ENCODE measurements at regions not wholly inside any gene's neighbourhood (a gene's known extent, or its start where the extent isn't known, plus 50 kb on each side); places are given as distances from the start of the nearest gene placed in this dataset.

DNA sequence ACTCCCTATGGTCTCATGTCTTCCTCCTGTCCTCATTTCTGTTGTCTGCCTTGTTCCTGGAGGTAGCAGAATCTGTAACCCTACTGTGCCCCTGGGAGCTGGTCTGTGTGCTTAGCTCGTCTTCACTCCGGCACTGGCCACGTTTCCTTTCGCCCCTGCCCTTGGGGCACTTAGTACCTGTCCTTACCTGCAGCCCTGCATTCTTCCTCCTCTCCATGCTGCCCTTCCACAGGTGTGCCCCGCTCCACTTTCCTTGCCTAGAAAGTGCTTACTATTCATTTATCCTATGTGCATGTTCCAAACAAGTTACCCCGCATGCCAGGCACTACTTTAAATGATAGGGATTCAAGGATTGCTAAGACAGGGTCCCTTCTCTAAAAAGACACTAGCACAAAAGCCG is 199.9 kb upstream of the ZMIZ1 start:
- DNase-seq (ENCODE audit: low read depth, low spot score): no peak
- H3K27ac ChIP-seq: no peak overlapping the region

DNA sequence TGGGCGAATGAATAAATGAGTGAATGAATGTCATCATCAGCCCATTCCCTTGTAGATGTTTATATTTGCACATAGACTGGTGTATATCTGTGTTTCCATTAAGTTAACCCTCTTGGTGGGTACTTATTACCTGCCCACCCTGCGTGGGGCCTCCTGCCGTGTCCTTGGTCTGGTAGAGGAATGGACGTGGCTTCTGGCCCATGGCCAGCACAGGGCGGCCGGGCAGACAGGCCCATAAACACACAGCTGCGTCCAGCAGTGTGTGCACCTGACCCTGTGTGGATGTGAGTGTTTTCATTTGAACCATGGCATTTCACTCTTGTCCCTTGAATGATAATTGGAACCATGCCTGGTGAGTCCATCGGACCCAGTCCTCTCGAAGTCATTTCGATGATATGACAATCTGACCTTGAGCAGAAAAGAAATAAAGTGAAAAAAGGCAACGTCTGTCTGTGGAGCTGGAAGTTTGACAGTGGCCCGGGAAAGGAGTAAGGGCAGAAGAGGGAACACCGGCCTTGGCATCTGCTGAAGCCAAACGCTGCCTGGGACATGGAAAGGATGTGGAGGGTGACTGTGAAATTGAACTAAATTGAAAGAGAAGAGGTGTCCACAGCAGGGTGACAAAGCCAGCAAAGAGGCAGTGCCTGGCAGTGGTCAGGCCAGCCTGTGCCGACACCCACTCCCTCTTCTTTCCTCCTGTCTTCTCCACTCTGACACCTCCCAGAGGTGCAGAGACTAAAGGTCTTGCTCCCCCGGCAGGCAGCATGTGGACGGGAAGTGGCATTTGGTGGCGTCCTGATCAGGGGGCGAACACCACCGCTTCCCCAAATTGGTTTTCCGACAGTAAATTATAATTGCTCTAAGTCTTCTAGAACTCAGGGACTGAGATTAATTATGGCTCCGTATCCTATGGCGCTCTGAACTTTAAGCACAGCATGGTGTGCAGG is 199.0 kb upstream of the ZMIZ1 start:
- DNase-seq (ENCODE audit: low read depth, low spot score): no peak
- no peak overlapping the region for H3K27ac ChIP-seq

DNA sequence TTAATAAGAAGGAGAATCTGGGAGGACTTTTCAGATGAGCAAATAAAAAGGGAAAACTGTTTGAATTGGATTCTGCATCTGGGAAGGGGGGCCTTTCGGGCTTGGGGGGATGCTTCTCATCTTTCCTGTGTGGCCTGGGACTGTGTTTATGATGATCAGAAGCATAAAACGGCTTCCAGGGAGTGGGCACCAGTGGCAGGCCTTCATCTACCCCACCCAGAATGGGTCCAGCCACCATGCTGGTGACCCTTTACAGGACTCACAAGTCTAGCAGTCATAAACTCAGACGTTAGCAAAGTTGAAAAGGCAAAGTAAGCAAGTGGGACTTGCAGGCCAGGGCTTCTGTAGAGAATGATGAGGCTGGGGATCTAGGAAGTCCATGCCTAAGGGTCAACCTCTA is 198.3 kb upstream of the ZMIZ1 start:
- DNase-seq (ENCODE audit: low read depth, low spot score): no peak
- no peak overlapping the region for H3K27ac ChIP-seq

DNA sequence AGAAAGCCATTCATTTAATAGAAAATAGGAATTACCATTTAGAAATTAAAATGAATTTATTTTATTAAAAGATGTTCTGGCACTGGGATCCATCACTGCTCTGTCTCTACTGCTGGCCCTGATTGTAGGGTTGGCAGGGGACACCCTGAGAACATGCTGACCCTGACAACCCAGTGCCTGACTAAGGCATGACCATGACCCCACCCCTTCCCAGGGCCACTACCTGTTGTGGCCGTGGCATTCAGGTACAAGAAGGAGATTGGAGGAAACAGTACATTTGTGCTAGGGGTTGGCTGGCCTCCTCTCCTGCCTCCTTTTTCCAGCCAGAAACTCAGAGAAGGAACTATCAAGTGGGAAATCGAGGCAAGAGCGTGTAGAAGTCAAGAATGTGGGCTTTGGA is 197.0 kb upstream of the ZMIZ1 start:
- no peak overlapping the region for H3K27ac ChIP-seq
- DNase-seq (ENCODE audit: low read depth, low spot score): no peak

DNA sequence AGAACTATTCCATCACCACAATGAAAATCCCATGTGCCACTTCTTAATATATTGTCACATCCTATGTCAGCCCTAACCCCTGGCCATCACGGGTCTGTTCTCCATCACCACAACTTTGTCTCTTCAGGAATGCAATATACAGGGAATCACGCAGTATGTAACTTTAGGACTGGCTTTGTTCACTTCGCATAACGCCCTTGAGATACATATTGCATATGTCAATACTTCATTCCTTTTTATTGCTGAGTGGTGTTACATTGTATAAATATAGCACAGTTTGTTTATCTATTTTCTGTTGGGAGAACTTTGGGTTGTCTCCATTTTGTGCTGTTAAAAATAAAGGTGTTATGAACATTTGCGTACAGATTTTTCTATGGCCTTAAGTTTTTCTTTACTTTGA is 195.4 kb upstream of the ZMIZ1 start:
- H3K27ac ChIP-seq: no peak overlapping the region
- no peak for DNase-seq (ENCODE audit: low read depth, low spot score)

DNA sequence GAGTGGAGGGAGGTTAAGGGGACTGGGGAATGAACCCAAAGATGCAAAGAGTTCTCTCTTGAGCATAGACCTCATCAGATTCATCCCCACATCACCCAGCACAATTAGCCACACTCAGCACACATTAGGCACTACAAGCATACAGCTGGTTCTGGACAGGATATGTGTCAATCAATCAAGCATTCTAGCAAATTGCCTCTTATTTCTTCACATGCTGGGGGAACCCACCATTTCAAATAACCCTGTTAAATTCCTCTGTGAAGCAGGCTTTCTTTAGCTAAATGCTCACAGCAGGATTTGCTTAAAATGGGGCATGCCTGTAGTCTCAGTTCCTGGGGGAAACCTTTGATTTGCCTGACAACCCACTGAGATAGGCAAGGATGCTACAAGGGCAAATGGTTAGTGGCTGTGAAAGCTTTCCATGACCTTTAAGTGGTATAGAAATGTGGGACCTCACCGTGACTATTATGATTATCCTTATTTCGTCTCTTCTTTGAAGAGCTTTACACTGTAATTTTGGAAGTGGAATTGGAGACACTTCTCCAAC is 193.4 kb upstream of the ZMIZ1 start:
- H3K27ac ChIP-seq: no peak overlapping the region
- DNase-seq (ENCODE audit: low read depth, low spot score): no peak

DNA sequence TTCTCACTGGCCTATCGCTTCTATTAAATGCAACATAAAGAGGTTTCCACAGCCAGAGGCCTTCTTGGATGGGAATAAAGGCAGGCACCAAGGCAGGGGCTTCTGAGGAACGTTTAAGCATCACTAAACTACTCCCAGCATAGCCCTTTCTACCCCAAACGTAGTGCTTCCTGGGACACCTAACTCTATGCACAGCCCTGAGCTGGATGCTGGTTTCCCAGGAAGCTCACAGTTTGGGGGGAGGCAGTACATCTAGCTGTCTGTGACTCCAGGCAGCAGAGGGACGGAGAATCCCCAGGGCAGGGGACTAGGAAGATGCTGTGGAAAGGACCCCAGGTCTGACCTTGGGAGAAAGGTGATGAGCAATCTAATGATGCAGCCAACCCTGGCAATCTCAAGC is 192.8 kb upstream of the ZMIZ1 start:
- DNase-seq (ENCODE audit: low read depth, low spot score): no peak
- H3K27ac ChIP-seq: no peak overlapping the region

DNA sequence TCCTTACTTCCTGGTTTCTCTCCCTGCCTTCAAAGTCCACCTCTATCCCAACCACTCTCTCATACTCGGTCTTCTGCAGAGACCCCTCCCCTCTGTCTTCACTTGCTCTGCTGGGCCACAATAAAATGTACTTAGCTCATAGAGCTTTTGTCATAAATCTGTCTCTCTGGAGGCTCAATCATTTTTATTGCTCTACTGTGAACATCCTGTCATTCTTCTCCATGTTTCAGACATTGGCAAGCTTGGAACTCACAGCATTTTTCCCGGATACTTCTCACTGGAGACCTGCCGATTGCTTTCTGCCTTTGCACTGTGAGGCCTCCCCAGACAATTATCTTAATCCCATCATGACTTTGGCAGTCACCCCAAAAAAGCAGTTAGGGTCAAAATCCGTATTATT is 192.3 kb upstream of the ZMIZ1 start:
- DNase-seq (ENCODE audit: low read depth, low spot score): no peak
- H3K27ac ChIP-seq: no peak overlapping the region

DNA sequence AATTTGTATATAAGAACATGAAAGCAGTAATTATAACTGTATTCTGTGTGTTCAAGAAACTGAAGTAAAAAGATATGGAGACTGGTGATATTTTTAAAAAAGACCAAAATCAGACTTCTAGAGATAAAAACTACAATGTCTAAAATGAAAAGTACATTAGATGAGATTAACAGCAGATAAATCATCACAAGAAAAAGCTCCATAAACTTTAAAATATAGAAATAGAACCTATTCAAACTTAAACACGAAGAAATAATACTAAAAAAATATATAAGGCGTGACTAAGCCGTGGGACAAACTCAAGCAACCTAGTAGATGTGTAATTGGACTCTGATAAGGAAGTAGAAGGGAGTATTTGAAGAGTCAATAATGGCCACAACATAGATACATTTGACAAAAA is 189.1 kb upstream of the ZMIZ1 start:
- DNase-seq (ENCODE audit: low read depth, low spot score): no peak
- no peak overlapping the region for H3K27ac ChIP-seq

DNA sequence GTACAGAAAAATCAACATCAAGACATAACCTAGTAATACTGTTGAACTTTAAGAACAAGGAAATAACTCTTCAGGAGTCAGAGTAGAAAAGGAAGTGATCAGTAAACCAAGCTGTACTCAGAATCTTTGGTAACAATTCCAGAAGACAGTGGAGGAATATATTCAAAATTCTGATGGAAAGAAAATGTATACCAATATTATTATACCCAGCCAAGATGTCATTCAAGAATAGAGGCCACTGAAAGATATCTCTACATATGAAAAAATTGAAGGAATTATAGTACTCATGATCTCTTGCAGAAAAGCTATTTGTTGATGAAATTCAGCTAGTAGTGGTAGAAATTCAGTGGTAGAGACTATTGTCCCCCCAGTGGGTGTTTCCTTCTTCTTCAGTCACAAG is 182.6 kb upstream of the ZMIZ1 start:
- no peak for DNase-seq (ENCODE audit: low read depth, low spot score)
- H3K27ac ChIP-seq: no peak overlapping the region

DNA sequence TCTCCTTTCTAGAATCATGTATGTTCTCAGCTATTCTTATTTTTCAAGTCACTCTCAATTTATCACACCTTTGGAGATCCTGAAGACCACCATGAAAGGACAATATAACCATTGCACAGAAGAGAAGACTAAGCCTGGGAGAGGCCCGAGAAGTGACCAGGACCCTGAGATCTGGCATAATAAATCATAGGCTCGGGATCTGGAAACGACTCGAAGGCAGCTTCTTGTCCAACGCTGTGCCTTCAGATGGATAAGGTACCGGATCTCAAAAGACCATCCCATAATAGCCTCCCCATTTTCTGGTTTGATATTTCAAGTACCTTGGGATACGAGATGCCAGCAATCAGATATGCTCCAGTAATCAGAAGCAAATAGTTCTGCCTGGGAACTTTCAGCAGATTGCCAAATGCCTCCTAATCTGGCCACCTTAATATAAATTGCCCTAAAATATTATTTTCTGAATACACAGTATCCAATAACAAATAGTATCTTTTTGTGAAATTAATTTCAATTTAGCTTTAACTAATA is 179.2 kb upstream of the ZMIZ1 start:
- H3K27ac ChIP-seq: no peak overlapping the region
- DNase-seq (ENCODE audit: low read depth, low spot score): no peak

DNA sequence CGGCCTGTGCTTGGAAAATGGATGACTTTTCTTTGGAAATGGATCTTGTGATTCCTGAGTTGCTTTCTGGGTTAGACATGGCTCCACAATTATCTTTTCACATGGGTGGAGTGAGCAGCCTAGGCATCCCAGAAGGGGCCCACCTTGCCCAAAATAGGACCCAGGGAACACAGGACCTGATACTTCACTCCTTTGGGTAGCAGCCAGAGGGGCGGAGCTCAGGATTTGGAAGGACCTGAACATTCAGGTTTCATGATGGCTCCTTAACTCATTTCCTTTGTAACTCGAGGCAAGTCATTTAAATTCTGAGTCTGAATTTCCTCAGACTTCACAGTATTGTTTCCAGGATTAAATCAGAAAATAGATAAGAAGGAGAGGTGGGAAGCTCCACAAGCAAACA is 178.3 kb upstream of the ZMIZ1 start:
- H3K27ac ChIP-seq: no peak overlapping the region
- no peak for DNase-seq (ENCODE audit: low read depth, low spot score)

DNA sequence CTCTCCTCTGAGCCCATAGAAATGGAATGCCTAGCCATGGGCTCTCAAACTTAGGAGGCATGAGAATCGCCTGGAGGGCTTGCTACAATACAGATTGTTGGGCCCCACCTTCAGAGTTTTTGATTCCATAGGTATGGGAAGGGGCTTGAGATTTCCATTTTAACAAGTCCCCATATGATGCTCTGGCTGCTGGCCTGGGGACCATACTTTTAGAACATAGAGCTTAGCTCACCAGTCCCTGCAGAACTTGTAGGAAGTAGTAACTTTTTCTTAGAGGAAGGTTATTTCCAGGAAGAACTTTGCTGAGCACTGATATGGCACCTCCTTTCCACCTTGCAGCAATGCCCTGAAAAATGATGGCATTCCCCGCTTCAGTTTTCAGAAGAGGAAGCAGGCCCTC is 177.0 kb upstream of the ZMIZ1 start:
- no peak overlapping the region for H3K27ac ChIP-seq
- DNase-seq (ENCODE audit: low read depth, low spot score): no peak

DNA sequence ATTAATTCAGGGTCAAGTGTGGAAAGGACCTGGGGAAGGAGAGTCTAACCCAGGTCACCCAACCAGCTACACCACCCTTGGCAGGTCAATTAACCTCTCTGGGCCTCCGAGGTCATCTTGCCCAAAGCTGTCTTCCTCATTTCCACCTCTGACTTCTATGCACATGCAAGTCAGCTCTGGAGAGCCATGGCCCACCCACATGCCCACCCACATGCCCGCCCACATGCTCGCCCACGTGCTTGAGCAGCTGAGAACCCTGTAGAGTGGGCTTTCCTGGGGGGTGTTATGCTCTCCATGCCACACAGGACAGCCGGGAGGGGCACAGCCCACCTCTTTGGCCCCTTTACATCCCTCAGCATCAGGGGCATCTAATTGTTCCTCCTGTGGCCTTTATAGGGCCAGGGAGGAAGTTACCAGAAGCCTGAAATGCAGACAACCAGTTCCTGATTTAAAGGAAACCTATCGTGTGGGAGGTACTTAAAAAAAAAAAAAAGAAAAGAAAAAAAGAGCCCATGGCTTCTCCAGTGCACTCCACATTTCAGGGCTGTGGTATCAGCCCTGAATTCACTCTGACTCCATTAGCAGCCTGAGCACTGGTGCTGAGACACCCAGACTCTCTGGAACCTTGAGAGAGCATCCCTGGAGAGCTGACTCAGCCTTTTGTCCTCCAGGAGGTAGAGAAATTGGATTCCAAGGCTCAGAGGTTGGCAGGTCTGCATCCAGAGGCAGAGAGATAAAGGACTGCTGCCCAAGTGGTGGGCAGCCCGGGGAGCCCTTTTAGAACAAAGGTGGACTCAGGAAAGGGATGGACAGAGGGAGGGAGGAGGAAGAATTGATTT is 176.2 kb upstream of the ZMIZ1 start:
- H3K27ac ChIP-seq: no peak overlapping the region
- DNase-seq (ENCODE audit: low read depth, low spot score): no peak

DNA sequence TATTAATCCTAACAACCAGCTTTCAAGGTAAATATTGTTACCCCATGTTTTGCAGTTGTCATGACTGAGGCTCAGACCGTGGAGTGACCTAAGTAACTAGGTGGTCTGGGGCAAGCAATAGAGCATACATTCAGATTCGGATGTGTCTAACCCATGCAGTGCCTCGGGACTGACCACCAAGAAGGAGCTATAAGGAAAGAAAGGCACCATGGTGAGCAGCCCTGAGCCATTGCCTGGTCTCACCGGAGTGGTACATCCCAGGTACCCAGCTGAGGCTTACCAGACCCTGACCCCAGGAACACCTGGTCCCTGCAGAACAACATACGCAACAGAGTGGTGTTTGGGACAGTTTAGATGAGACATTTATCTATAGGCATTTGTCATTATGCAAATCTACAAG is 175.5 kb upstream of the ZMIZ1 start:
- DNase-seq (ENCODE audit: low read depth, low spot score): no peak

DNA sequence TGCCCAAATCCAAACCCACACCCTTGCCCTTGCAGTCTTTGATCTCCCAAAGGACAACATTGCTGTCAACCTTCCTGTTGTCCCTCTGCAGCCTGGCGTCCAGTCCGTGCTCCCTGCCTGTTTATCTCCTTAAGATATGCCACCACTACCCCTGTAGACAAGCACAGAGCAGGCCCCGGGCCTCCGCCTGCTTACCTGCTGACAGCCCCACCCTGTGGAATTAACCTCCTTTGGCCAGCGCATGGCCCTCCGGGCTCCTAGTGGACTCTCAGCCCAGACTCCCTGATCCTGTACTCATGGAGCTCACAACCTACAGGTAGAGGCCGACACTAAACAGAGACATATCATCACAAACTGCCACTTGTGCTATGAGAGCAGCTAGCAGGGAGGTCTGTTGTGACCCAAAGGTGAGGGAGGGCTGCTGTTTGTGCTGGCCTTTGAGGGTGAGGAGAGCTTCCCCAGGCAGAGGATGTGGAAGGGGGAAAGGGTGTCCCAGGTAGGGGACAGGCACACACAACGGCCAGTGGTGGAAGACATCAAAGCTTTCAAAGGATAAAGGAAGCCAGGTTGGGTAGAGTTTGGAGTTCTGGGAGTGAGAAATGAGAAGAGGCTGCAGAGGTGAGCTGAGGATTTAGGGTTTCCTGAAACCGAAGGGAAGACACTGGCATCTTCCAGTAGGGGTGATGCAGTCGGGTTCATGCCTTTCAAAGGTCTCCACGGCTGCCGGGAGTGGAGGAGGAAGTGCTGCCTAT is 174.5 kb upstream of the ZMIZ1 start:
- no peak overlapping the region for H3K27ac ChIP-seq
- no peak for DNase-seq (ENCODE audit: low read depth, low spot score)

More for the DNA sequence above, 175.5 kb upstream of the ZMIZ1 start:
- no peak overlapping the region for H3K27ac ChIP-seq

DNA sequence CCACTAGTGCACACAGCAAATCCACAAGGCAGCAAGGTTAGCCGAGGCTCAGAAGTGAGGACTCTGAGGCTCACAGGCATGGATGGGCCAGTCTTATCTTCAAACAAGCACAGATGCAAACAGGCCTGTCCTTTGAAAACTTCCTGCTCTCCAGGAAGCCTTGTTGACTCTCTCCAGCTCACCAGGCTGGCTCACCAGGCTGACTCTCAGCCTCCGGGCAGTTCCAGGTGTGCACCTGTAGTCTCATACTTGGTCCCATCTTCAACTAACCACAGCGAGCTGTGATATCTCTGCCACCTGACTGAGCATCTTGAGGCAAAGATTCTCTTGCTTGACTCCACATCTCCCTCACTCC is 173.9 kb upstream of the ZMIZ1 start:
- DNase-seq (ENCODE audit: low read depth, low spot score): no peak
- no peak overlapping the region for H3K27ac ChIP-seq

DNA sequence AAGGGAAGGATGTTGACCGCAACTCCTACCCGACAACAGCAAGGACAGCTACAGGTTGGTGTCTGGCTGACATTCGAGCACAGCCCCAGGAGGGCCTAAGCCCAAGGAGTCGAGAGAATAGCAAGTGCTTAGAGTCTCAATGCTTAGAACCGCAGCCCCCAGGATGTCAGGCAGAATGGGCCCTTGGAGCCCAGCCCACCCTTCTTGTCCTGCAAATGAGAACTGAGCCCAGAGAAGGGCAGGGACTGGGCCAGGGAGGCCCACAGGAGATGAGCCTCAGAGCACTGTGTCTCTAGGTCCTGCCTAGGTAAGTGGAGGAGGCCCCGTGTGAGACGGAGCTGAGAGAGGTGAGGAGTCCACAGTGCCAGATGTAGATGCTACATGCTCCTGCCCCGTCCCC is 173.3 kb upstream of the ZMIZ1 start:
- DNase-seq (ENCODE audit: low read depth, low spot score): no peak
- H3K27ac ChIP-seq: no peak overlapping the region

DNA sequence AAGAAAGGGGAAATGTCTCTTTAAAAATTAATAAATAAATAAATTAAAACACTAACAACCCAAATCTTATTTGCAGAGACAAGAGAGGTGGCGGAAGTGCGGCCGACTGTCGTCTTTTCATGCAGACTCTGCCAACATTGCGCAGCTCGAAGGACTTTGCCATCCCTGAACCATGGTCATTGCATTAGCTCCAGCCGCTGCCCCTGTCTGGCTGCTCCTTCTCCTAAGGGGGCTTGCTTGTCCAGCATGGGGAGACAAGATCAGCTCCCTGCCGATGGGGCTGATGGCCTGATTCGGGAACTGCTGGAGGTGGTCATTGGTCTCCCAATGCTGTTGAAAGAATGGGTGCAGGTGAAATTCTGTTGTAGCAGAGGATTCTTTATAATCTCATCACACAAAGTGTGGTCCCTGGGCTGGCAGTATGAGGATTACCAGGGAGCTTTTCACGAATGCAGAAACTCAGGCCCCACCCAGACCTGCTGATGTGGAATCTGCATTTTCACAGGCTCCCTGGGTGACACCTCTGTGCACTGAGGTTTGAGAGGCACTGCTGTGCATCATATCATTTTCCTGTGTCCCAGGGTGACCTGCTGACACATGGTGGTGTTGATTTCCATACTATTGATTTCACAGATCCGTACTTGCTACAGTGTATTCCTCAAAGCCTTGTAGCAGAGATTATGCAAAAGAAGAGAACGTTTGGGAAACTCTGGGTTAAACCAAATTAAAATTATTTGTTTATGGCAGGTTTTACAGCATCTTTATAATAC is 172.4 kb upstream of the ZMIZ1 start:
- no peak overlapping the region for H3K27ac ChIP-seq
- DNase-seq (ENCODE audit: low read depth, low spot score): no peak
